Tongue (tissue), 1 donor: ENCODE measurements at regions not wholly inside any gene's neighbourhood (a gene's known extent, or its start where the extent isn't known, plus 50 kb on each side); places are given as distances from the start of the nearest gene placed in this dataset.

Experiments
- DNase-seq: peaks from one replicate; pipeline ENCODE4 v3.0.0-alpha.2; 2015

GRCh38 chr2:172658945-172659344 lies 76.7 kb upstream of the RAPGEF4 start:
- no peak for DNase-seq

DNA sequence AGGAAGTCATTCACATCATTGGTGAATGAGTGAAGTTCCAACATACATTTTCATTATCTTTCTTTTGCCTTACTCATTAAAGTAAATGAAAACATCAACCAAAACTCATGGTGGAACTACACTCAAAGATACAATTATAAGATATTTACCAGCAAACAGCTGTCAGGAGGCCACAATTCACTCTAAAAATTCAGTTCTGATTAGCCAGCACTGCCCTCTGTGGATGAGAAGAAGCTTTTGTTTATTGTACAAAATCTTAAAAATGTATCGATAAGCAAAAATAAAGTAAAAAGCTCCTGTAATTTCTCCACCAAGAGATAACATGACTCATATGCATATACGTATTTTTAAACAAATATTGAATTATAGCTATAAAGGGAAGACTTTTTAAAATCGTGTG lies 73.5 kb upstream of the RAPGEF4 start:
- no peak for DNase-seq

DNA sequence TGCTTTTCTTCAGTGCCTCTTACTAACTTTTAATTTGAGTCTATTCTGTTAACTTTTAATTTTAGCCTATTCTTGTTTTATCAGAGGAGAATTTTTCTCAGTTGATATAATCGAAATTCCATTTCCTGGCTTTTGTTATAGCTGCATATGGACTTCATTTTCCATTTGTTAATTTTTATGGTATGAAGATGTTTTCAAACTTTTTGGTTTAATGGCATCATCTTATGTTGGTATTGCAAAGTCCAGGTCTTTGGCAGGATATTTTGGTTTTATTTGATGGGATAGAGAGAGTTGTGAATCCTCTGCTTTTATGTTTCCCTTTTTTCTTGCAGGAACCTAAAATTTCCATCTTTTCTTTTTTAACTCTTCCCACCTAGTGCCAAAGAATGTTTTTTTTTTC lies 70.9 kb upstream of the RAPGEF4 start:
- no peak for DNase-seq

GRCh38 chr2:172667581-172668325 lies 67.9 kb upstream of the RAPGEF4 start:
- no peak for DNase-seq

- no peak for DNase-seq
Observed at GRCh38 chr2:172671501-172671900, 64.1 kb upstream of the RAPGEF4 start.

GRCh38 chr2:172672114-172672513 lies 63.5 kb upstream of the RAPGEF4 start:
- no peak for DNase-seq

DNA sequence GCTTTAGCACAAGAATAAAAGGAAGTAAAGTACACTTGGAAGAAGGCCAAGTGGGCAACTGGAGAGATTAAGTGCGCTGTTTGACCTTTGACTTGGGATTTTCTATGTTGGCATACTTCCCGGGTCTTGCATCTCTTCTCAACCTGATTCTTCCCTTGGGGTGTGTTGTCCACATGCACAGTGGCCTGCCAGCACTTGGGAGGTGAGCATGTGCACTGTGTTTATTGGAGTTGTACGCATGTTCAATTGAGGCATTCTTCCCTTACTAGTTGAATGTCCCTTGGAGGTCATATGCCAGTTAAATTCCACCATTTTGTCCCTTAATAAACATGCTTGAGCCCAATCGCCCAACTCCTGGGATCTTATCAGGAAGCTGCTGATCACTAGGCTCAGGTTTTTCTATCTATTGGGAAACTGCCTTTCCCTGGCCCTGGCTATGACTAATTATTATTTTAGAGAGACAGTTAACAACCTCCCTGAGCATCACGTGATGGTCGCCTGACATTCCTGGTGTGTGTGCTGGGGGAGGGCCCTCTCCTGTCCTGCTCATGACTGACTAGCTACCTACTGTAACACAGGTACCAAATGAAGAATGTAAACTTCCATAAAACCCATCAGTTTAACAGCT lies 62.5 kb upstream of the RAPGEF4 start:
- DNase-seq = peak; percentile 42

DNA sequence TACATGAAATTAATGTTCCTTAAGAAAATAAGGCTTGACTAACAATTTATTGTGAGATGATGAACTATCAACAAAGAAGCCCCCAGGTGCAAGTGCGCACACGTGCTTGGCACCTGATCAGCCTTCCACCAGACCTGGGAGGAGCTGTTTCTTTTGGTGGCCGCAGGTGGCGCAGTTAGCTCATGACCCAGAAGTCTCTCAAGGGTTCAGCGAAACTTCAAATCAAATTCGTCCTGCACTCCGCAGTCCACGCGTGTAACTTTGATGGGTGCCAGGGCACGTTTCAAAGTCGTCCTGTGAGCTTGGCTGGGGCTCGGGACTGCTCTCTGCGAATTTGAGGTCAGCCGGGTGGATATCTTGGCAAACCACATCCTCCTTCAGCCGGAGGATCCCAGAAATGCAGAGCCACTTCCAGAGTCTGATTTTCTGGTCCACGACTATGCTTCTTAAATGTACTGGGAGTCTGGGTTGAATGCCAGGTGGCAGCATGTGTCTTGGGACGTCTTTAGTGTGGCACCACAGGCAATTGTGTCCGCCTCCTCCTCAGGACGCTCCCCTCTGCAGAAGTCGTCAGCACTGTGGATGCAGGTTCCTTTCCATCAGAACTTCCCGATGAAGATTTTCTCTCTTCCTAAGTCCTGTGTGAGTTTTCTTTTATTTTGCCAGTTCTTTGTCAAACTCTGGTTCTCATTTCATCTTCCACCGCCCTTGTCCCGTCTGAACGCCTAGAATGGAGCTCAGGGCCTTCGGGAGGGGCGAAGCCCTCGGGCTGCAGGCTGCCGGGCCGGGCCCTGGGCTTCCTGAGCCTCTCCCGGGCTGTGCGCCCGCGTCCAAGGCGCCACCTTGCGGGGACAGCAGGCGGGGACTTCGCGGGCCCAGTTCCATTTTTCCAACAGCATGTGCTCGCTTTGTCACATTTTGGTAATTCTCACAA lies 61.3 kb upstream of the RAPGEF4 start:
- peak; percentile 28 for DNase-seq

GRCh38 chr2:172674968-172675303 lies 60.7 kb upstream of the RAPGEF4 start:
- DNase-seq = no peak

GRCh38 chr2:172677363-172677762 lies 58.3 kb upstream of the RAPGEF4 start:
- DNase-seq = peak; percentile 65

DNA sequence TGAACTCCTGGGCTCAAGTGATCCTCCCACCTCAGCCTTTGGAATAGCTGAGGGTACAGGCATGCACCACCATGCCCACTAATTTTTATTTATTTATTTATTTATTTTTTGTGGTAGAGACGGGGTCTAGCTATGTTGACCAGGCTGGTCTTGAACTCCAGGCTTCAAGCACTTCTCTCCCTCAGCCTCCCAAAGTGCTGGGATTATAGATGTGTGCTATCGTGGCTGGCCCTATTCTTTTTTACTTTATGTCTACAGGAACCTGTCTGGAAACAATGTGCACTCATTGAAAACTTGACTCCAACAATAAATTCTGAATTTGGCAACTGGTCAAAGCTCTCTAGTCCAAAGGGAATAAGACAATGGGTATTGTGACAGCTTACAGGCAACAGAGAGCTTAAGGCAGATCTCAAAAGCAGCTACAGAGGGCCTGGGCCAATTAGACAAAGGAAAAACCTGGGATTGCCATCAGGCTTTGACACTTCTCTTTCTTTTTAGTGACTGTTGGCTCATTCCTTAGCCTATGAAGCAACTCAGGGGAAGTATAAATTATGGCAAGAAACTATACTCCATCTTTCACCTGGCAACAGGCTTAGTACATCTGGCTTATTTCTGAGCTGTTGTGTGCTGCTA lies 55.1 kb upstream of the RAPGEF4 start:
- peak; percentile 91 for DNase-seq

DNA sequence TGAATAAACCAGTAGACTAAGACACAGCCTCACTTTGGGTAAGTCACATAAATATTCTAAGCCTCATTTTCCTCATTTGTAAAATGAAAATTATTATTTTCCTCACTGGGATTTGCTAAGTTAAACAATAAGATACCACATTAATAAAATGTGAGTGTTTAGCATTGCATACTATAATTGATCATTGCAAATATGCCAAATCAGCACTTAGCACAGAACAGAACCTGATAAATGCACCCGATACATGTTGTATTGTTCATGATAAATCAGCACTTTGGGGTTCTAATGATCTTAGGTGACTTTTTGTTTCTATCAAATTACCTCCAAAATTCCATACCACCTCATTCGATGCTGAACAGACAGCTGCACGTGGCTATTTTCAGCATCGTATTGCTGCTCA lies 50.2 kb upstream of the RAPGEF4 start:
- no peak for DNase-seq
